ENCODE measurements at regions not wholly inside any gene's neighbourhood (a gene's known extent, or its start where the extent isn't known, plus 50 kb on each side); places are given as distances from the start of the nearest gene placed in this dataset.

DNA sequence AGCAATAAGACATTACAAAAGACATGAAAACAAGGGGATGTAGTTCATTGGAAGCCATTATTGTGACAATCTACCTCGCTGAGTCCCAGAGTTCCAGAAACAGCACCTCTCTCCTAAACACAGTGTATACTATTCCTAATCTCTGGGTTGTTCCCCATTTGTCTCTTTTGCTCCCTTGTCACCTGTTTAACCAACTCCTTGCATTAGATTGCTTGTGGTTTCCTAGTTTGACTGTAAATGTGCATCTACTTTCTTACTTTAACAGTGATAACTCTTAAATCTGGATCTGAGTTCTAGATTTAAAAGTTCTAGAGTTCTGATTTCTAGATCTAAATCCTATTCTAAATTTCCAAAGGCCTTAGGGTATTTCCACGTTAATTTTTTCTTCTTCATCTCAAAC, 71.6 kb upstream of the TET2 start (continued):
- TF ChIP-seq RARB (CRISPR knock-in tag; IDR thresholded peaks at IDR 0.05) (no peak), ZFP30 (CRISPR knock-in tag; IDR thresholded peaks at IDR 0.05) (no peak), TOX (CRISPR knock-in tag; IDR thresholded peaks at IDR 0.05; ENCODE audit: borderline replicate concordance) (no peak)

DNA sequence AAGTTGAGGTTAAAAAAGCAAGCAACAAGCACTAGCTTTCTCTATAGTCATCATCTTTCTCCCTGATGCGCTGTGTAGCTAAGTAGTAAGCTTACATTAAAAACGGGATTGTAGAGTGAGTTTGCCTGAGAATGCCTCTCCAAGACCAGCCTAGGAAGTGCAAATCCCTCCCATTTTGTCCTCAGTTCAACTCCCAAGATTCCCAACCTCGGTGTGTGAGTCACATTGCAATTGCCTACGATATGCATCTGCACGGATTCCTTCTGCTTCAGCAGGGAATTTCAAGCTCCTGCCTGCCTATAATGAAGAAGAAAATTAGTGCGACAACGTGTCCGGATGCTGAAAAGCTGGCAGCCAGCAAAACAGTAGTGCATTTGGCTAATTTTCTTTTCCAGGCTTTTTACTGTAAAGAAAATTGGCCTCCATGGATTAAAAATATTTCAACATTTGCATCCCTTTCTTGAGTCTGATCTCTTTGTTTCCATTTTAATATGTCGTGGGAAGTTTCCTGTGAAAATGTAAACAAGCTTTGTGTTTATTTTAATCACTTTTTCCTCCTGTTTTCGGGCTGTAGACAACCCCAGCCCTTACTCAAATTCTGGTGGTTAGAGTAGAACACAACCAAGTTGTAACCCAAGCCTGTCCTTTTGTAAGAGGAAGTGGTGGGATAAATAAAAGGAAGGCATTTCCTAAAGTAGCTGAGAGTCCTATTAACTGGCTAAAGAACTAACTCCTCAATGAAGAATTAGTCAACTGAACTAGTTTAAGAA, 58.4 kb upstream of the TET2 start:
- ATAC-seq, result peak; percentile 93
- TF ChIP-seq ZNF565 (CRISPR knock-in tag; conservative IDR thresholded peaks at IDR 0.05; ENCODE audit: low read depth) (no peak), ZNF70 (CRISPR knock-in tag; IDR thresholded peaks at IDR 0.05) (no peak), ZNF8 (CRISPR knock-in tag; IDR thresholded peaks at IDR 0.05) (no peak), SNAI2 (CRISPR knock-in tag; IDR thresholded peaks at IDR 0.05) (0 out of 2 replicates have a peak, but pooled peaks have one; percentile 60)
- TF ChIP-seq, protein P1, sequence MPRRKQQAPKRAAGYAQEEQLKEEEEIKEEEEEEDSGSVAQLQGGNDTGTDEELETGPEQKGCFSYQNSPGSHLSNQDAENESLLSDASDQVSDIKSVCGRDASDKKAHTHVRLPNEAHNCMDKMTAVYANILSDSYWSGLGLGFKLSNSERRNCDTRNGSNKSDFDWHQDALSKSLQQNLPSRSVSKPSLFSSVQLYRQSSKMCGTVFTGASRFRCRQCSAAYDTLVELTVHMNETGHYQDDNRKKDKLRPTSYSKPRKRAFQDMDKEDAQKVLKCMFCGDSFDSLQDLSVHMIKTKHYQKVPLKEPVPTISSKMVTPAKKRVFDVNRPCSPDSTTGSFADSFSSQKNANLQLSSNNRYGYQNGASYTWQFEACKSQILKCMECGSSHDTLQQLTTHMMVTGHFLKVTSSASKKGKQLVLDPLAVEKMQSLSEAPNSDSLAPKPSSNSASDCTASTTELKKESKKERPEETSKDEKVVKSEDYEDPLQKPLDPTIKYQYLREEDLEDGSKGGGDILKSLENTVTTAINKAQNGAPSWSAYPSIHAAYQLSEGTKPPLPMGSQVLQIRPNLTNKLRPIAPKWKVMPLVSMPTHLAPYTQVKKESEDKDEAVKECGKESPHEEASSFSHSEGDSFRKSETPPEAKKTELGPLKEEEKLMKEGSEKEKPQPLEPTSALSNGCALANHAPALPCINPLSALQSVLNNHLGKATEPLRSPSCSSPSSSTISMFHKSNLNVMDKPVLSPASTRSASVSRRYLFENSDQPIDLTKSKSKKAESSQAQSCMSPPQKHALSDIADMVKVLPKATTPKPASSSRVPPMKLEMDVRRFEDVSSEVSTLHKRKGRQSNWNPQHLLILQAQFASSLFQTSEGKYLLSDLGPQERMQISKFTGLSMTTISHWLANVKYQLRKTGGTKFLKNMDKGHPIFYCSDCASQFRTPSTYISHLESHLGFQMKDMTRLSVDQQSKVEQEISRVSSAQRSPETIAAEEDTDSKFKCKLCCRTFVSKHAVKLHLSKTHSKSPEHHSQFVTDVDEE (CRISPR knock-in tag; IDR thresholded peaks at IDR 0.05), result no peak
- TF ChIP-seq, protein P2, sequence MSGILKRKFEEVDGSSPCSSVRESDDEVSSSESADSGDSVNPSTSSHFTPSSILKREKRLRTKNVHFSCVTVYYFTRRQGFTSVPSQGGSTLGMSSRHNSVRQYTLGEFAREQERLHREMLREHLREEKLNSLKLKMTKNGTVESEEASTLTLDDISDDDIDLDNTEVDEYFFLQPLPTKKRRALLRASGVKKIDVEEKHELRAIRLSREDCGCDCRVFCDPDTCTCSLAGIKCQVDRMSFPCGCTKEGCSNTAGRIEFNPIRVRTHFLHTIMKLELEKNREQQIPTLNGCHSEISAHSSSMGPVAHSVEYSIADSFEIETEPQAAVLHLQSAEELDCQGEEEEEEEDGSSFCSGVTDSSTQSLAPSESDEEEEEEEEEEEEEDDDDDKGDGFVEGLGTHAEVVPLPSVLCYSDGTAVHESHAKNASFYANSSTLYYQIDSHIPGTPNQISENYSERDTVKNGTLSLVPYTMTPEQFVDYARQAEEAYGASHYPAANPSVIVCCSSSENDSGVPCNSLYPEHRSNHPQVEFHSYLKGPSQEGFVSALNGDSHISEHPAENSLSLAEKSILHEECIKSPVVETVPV (CRISPR knock-in tag; IDR thresholded peaks at IDR 0.05), result no peak

DNA sequence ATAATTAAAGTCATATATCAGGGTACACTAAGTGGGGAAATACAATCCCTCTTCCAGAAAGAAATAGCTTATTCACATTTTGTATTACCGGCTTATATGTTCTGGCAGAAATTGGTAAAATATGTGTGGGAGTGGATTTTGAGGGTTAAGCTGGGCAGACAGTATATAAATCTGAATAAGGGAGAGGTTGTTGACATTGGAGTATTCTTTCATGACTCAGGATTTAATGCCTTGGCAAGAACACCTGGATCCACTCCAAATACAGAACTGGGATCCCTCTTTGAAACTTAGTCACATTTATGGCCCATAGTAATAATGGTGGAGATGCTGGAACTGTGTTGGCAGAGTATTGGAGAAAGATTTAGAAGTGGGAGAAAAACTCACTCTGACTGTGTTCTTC, 54.3 kb upstream of the TET2 start:
- peak; percentile 67 for ATAC-seq
- TF ChIP-seq GLIS3 (CRISPR knock-in tag; IDR thresholded peaks at IDR 0.05) (no peak), RARB (CRISPR knock-in tag; IDR thresholded peaks at IDR 0.05) (peak; percentile 79; the same call in 1 of the 2 replicates), ZNF70 (CRISPR knock-in tag; IDR thresholded peaks at IDR 0.05) (no peak), ZNF565 (CRISPR knock-in tag; conservative IDR thresholded peaks at IDR 0.05; ENCODE audit: low read depth) (no peak), TOX (CRISPR knock-in tag; IDR thresholded peaks at IDR 0.05; ENCODE audit: borderline replicate concordance) (peak; percentile 84), ISL1 (CRISPR knock-in tag; IDR thresholded peaks at IDR 0.05) (peak; percentile 56), ZC3H10 (CRISPR knock-in tag; IDR thresholded peaks at IDR 0.05) (peak; percentile 84)
- TF ChIP-seq, protein P3, sequence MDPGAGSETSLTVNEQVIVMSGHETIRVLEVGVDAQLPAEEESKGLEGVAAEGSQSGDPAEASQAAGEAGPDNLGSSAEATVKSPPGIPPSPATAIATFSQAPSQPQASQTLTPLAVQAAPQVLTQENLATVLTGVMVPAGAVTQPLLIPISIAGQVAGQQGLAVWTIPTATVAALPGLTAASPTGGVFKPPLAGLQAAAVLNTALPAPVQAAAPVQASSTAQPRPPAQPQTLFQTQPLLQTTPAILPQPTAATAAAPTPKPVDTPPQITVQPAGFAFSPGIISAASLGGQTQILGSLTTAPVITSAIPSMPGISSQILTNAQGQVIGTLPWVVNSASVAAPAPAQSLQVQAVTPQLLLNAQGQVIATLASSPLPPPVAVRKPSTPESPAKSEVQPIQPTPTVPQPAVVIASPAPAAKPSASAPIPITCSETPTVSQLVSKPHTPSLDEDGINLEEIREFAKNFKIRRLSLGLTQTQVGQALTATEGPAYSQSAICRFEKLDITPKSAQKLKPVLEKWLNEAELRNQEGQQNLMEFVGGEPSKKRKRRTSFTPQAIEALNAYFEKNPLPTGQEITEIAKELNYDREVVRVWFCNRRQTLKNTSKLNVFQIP (CRISPR knock-in tag; IDR thresholded peaks at IDR 0.05; ENCODE audit: borderline replicate concordance, low read depth), result peak; percentile 62; the same call in 1 of the 2 replicates

DNA sequence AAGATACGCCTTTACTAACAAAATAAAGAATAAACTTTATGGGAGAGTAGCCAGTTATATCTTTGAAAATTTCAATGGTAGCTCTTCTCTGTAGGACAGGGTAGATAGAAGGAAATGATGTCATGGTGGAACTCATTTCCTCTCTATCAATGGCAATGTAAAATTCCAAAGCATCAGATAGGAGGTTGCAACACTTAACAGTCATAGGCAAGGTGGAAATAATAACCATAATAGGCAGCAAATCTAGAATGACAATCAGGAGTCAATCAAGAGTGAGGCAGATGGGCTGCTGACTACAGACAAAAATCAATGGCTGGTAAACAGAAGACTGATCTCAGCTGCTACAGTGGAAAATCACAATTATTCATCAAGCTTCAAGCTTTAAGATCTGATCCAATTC, 53.9 kb upstream of the TET2 start:
- TF ChIP-seq RARB (CRISPR knock-in tag; IDR thresholded peaks at IDR 0.05), result no peak
- TF ChIP-seq CSDC2 (CRISPR knock-in tag; IDR thresholded peaks at IDR 0.05), result no peak
- TF ChIP-seq ZFP3 (CRISPR knock-in tag; IDR thresholded peaks at IDR 0.05), result no peak
- no peak for TF ChIP-seq ZNF8 (CRISPR knock-in tag; IDR thresholded peaks at IDR 0.05)
- no peak for TF ChIP-seq BACH2 (CRISPR knock-in tag; IDR thresholded peaks at IDR 0.05; ENCODE audit: borderline replicate concordance)
- no peak for TF ChIP-seq ZFP30 (CRISPR knock-in tag; IDR thresholded peaks at IDR 0.05)
- TF ChIP-seq, protein P3 (CRISPR knock-in tag; IDR thresholded peaks at IDR 0.05; ENCODE audit: borderline replicate concordance, low read depth), result no peak
- TF ChIP-seq TOX (CRISPR knock-in tag; IDR thresholded peaks at IDR 0.05; ENCODE audit: borderline replicate concordance), result no peak
- TF ChIP-seq OSR1 (CRISPR knock-in tag; IDR thresholded peaks at IDR 0.05), result no peak
- no peak for TF ChIP-seq ZNF565 (CRISPR knock-in tag; conservative IDR thresholded peaks at IDR 0.05; ENCODE audit: low read depth)
- TF ChIP-seq SNAI2 (CRISPR knock-in tag; IDR thresholded peaks at IDR 0.05), result no peak
- no peak for TF ChIP-seq TCF4 (CRISPR knock-in tag; IDR thresholded peaks at IDR 0.05; ENCODE audit: borderline replicate concordance)
- peak; percentile 35 for ATAC-seq

Measured in SK-N-SH treated with all-trans-retinoic acid at 6 μM for 48 hours (cell line).